Hepatocyte (in vitro differentiated cells): ENCODE measurements at regions not wholly inside any gene's neighbourhood (a gene's known extent, or its start where the extent isn't known, plus 50 kb on each side); places are given as distances from the start of the nearest gene placed in this dataset.

Source experiments
- DNase-seq: peaks from one replicate; pipeline ENCODE4 v3.0.0-alpha.2; 2016; ENCODE audit warnings: low spot score
- H2AFZ ChIP-seq: fragments of 200-600 bp; sonication (generic); 2 replicates; pipeline ENCODE4 v1.6.0; 2016; ENCODE audit warnings: antibody characterized with exemption, mild to moderate bottlenecking
- H3K27ac ChIP-seq: fragments of 200-600 bp; sonication (generic); 2 replicates; pipeline ENCODE4 v1.5.1; 2016; ENCODE audit warnings: mild to moderate bottlenecking
- H3K27me3 ChIP-seq: fragments of 200-600 bp; sonication (generic); 2 replicates; pipeline ENCODE4 v1.6.1; 2016
- H3K36me3 ChIP-seq: fragments of 200-600 bp; sonication (generic); replicated peaks from 2 replicates; pipeline ENCODE4 v1.5.1; 2016; ENCODE audit warnings: low read depth; ENCODE audit not compliant: insufficient read depth
- H3K4me1 ChIP-seq: fragments of 200-600 bp; sonication (generic); 2 replicates; pipeline ENCODE4 v1.5.1; 2016; ENCODE audit warnings: mild to moderate bottlenecking, moderate library complexity; ENCODE audit not compliant: insufficient read depth
- H3K4me2 ChIP-seq: fragments of 200-600 bp; sonication (generic); 2 replicates; pipeline ENCODE4 v1.6.0; 2016
- H3K4me3 ChIP-seq: fragments of 200-600 bp; sonication (generic); 2 replicates; pipeline ENCODE4 v1.5.1; 2016; ENCODE audit warnings: mild to moderate bottlenecking
- H3K79me2 ChIP-seq: fragments of 200-600 bp; sonication (generic); 2 replicates; pipeline ENCODE4 v1.6.0; 2017; ENCODE audit warnings: mild to moderate bottlenecking
- H3K9me2 ChIP-seq: fragments of 200-600 bp; sonication (generic); replicated peaks from 2 replicates; pipeline ENCODE4 v1.6.0; 2017; ENCODE audit warnings: mild to moderate bottlenecking; ENCODE audit not compliant: insufficient read depth
- H3K9me3 ChIP-seq: fragments of 200-600 bp; sonication (generic); 2 replicates; pipeline ENCODE4 v1.5.1; 2016; ENCODE audit warnings: low read depth, mild to moderate bottlenecking
- H4K20me1 ChIP-seq: fragments of 200-600 bp; sonication (generic); 2 replicates; pipeline ENCODE4 v1.6.0; 2016; ENCODE audit warnings: mild to moderate bottlenecking; ENCODE audit not compliant: insufficient read depth, poor library complexity, severe bottlenecking
- EZH2 ChIP-seq: fragments of 200-600 bp; sonication (generic); IDR thresholded peaks from 2 replicates; pipeline ENCODE4 v1.6.1; 2016; ENCODE audit warnings: antibody characterized with exemption, mild to moderate bottlenecking, borderline replicate concordance
- EZH2phosphoT487 ChIP-seq: fragments of 200-600 bp; sonication (generic); IDR thresholded peaks from one replicate; pipeline ENCODE4 v1.6.1; 2018; ENCODE audit warnings: antibody characterized with exemption, mild to moderate bottlenecking, low read depth, moderate library complexity; ENCODE audit not compliant: unreplicated experiment, severe bottlenecking
- WGBS: methylation state at CpG from one replicate; pipeline ENCODE4 v1.1.6; 2016; ENCODE audit warnings: low lambda C conversion rate; ENCODE audit errors: missing lambda C conversion rate; 5-methylcytosine and 5-hydroxymethylcytosine counted together
- TF ChIP-seq, protein P1 (sequence below): fragments of 200-600 bp; sonication (generic); IDR thresholded peaks from 2 replicates; pipeline ENCODE4 v1.5.1; 2016; ENCODE audit warnings: antibody characterized with exemption, mild to moderate bottlenecking; ENCODE audit not compliant: poor library complexity

GRCh38 chr6:100217225-100218012 lies 223.4 kb upstream of the MCHR2 start:
- Histone ChIP-seq H3K27ac (no peak overlapping the region), H4K20me1 (no peaks in the 10 kb centered on the region), H3K4me1 (no peaks in the 10 kb centered on the region), H3K9me2 (no peaks in the 10 kb centered on the region), H3K4me2 (no peak overlapping the region), H2AFZ (no peak overlapping the region), H3K79me2 (no peaks in the 10 kb centered on the region), H3K27me3 (no peaks in the 10 kb centered on the region), H3K4me3 (no peak overlapping the region), H3K36me3 (no peaks in the 10 kb centered on the region), H3K9me3 (no peaks in the 10 kb centered on the region)
- TF ChIP-seq, protein P1, sequence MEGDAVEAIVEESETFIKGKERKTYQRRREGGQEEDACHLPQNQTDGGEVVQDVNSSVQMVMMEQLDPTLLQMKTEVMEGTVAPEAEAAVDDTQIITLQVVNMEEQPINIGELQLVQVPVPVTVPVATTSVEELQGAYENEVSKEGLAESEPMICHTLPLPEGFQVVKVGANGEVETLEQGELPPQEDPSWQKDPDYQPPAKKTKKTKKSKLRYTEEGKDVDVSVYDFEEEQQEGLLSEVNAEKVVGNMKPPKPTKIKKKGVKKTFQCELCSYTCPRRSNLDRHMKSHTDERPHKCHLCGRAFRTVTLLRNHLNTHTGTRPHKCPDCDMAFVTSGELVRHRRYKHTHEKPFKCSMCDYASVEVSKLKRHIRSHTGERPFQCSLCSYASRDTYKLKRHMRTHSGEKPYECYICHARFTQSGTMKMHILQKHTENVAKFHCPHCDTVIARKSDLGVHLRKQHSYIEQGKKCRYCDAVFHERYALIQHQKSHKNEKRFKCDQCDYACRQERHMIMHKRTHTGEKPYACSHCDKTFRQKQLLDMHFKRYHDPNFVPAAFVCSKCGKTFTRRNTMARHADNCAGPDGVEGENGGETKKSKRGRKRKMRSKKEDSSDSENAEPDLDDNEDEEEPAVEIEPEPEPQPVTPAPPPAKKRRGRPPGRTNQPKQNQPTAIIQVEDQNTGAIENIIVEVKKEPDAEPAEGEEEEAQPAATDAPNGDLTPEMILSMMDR: no peak
- no peak for TF ChIP-seq EZH2phosphoT487
- no peak for TF ChIP-seq EZH2
- no peak for DNase-seq
- WGBS: 89% methylated on average over 2 of the region's 2 CpGs

- Histone ChIP-seq H3K27me3 (no peaks in the 10 kb centered on the region), H3K9me2 (no peaks in the 10 kb centered on the region), H3K36me3 (no peaks in the 10 kb centered on the region), H4K20me1 (no peaks in the 10 kb centered on the region), H3K79me2 (no peaks in the 10 kb centered on the region), H3K4me3 (no peak overlapping the region), H3K27ac (no peak overlapping the region), H3K9me3 (no peaks in the 10 kb centered on the region), H2AFZ (no peak overlapping the region), H3K4me2 (no peak overlapping the region), H3K4me1 (no peaks in the 10 kb centered on the region)
- TF ChIP-seq EZH2 (no peak), EZH2phosphoT487 (no peak)
- TF ChIP-seq, protein P1: no peak
- no peak for DNase-seq
Measured at GRCh38 chr6:100216760-100217159, 222.7 kb upstream of the MCHR2 start.

- H3K27ac ChIP-seq: no peak overlapping the region
- no peaks in the 10 kb centered on the region for H3K36me3 ChIP-seq
- no peak overlapping the region for H3K4me2 ChIP-seq
- no peaks in the 10 kb centered on the region for H4K20me1 ChIP-seq
- no peaks in the 10 kb centered on the region for H3K27me3 ChIP-seq
- no peak overlapping the region for H2AFZ ChIP-seq
- H3K4me3 ChIP-seq: no peak overlapping the region
- no peak for DNase-seq
- TF ChIP-seq EZH2phosphoT487 (no peak), EZH2 (no peak)
- TF ChIP-seq, protein P1: no peak
- H3K79me2 ChIP-seq: no peaks in the 10 kb centered on the region
- no peaks in the 10 kb centered on the region for H3K9me2 ChIP-seq
- H3K4me1 ChIP-seq: no peaks in the 10 kb centered on the region
- no peaks in the 10 kb centered on the region for H3K9me3 ChIP-seq
Measured at GRCh38 chr6:100212131-100212530, 218.1 kb upstream of the MCHR2 start.
